ENCODE measurements at regions not wholly inside any gene's neighbourhood (a gene's known extent, or its start where the extent isn't known, plus 50 kb on each side); places are given as distances from the start of the nearest gene placed in this dataset.

DNA sequence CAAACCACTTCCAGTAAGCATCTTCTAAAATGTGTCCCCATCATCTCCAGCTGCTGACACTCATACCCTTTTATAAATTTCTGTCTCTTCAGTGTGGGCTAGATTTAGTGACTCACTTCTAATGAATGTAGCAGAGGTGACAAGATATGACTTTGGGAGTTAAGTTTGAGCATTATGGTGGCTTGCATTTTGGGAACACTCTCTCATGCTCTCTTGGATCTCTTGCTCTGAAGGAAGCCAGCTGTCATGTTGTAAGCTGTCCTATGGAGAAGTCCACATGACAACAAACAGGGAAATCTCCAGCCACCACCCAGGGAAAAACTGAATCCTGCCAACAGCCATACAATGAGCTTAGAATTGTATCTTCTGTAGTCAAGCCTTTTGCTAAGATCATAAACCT lies 691.3 kb upstream of the PCDH7 start:
- TF ChIP-seq, protein P1, sequence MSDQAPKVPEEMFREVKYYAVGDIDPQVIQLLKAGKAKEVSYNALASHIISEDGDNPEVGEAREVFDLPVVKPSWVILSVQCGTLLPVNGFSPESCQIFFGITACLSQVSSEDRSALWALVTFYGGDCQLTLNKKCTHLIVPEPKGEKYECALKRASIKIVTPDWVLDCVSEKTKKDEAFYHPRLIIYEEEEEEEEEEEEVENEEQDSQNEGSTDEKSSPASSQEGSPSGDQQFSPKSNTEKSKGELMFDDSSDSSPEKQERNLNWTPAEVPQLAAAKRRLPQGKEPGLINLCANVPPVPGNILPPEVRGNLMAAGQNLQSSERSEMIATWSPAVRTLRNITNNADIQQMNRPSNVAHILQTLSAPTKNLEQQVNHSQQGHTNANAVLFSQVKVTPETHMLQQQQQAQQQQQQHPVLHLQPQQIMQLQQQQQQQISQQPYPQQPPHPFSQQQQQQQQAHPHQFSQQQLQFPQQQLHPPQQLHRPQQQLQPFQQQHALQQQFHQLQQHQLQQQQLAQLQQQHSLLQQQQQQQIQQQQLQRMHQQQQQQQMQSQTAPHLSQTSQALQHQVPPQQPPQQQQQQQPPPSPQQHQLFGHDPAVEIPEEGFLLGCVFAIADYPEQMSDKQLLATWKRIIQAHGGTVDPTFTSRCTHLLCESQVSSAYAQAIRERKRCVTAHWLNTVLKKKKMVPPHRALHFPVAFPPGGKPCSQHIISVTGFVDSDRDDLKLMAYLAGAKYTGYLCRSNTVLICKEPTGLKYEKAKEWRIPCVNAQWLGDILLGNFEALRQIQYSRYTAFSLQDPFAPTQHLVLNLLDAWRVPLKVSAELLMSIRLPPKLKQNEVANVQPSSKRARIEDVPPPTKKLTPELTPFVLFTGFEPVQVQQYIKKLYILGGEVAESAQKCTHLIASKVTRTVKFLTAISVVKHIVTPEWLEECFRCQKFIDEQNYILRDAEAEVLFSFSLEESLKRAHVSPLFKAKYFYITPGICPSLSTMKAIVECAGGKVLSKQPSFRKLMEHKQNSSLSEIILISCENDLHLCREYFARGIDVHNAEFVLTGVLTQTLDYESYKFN (CRISPR knock-in tag; conservative IDR thresholded peaks at IDR 0.05), result no peak
- TF ChIP-seq ZFP36L2 (CRISPR knock-in tag; IDR thresholded peaks at IDR 0.05), result no peak
- no peak for TF ChIP-seq PHF21A (CRISPR knock-in tag; IDR thresholded peaks at IDR 0.05)
